ENCODE measurements at regions not wholly inside any gene's neighbourhood (a gene's known extent, or its start where the extent isn't known, plus 50 kb on each side); places are given as distances from the start of the nearest gene placed in this dataset.

DNA sequence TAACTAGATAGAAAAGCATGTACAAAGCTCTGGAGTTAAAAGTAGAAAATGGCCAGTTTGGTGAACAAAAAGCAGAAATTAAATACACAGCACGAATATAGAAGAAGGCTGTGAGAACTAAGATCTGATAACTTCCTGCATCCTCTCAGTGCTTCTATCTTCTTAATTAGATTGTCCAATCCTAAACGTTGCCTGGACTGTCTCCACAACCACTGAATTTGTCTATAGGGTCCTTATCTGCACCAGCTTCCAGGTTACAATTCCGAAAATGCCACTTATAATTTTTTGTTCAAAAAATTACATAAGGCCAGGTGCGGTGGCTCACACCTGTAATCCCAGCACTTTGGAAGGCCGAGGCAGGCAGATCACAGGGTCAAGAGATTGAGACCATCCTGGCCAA lies 626.3 kb downstream of the TBL1XR1 start:
- Mint-ChIP-seq H3K36me3 (no peaks in the 10 kb centered on the region), H3K4me3 (no peak overlapping the region), H3K27me3 (ENCODE audit: low read depth) (peaks cover 6% of the 10 kb centered on the region), H3K4me1 (peaks cover 16% of the 10 kb centered on the region), H3K27ac (no peak overlapping the region), H3K9me3 (peaks cover 4% of the 10 kb centered on the region; the same call in 1 of the 2 replicates)
- ChIA-PET CTCF (no interaction called here), POLR2A (no interaction called here)
- DNase-seq (ENCODE audit: low spot score) (no peak), ATAC-seq (no peak)
- TF ChIP-seq KAT7 (CRISPR knock-in tag; IDR thresholded peaks at IDR 0.05; ENCODE audit: borderline replicate concordance) = no peak
- TF ChIP-seq, protein P1, sequence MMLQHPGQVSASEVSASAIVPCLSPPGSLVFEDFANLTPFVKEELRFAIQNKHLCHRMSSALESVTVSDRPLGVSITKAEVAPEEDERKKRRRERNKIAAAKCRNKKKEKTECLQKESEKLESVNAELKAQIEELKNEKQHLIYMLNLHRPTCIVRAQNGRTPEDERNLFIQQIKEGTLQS (CRISPR knock-in tag; conservative IDR thresholded peaks at IDR 0.05) = no peak

DNA sequence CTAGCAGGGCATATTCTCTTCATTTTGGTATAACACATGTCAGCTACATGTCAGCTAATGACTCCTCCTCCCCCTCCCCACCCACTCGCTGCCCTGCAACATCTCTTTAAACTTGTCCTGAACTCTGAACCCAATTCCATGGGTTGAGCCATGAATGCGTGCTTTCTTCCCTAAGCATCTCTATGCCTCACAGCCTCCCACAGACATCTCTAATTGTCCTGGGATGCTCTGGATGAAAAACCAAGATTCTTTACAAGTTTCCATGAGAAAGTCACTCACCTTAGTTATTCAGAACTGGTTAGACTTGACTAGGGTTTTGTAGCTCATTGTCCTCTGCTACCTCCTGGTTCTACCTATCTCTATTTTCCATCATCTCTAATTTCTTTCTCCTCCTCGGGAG lies 629.1 kb downstream of the TBL1XR1 start:
- CTCF ChIA-PET = no interaction called here
- POLR2A ChIA-PET = no interaction called here
- H3K27me3 Mint-ChIP-seq (ENCODE audit: low read depth) = peaks cover 34% of the 10 kb centered on the region

More for the DNA sequence above, 629.1 kb downstream of the TBL1XR1 start:
- TF ChIP-seq JAZF1 (CRISPR knock-in tag; IDR thresholded peaks at IDR 0.05) = no peak
- TF ChIP-seq SMAD3 (CRISPR knock-in tag; IDR thresholded peaks at IDR 0.05; ENCODE audit: borderline replicate concordance) = no peak
- TF ChIP-seq FOXP4 (CRISPR knock-in tag; IDR thresholded peaks at IDR 0.05) = no peak
- TF ChIP-seq, protein P2, sequence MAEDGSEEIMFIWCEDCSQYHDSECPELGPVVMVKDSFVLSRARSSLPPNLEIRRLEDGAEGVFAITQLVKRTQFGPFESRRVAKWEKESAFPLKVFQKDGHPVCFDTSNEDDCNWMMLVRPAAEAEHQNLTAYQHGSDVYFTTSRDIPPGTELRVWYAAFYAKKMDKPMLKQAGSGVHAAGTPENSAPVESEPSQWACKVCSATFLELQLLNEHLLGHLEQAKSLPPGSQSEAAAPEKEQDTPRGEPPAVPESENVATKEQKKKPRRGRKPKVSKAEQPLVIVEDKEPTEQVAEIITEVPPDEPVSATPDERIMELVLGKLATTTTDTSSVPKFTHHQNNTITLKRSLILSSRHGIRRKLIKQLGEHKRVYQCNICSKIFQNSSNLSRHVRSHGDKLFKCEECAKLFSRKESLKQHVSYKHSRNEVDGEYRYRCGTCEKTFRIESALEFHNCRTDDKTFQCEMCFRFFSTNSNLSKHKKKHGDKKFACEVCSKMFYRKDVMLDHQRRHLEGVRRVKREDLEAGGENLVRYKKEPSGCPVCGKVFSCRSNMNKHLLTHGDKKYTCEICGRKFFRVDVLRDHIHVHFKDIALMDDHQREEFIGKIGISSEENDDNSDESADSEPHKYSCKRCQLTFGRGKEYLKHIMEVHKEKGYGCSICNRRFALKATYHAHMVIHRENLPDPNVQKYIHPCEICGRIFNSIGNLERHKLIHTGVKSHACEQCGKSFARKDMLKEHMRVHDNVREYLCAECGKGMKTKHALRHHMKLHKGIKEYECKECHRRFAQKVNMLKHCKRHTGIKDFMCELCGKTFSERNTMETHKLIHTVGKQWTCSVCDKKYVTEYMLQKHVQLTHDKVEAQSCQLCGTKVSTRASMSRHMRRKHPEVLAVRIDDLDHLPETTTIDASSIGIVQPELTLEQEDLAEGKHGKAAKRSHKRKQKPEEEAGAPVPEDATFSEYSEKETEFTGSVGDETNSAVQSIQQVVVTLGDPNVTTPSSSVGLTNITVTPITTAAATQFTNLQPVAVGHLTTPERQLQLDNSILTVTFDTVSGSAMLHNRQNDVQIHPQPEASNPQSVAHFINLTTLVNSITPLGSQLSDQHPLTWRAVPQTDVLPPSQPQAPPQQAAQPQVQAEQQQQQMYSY (CRISPR knock-in tag; IDR thresholded peaks at IDR 0.05) = no peak
- no peak for TF ChIP-seq MXD4 (CRISPR knock-in tag; IDR thresholded peaks at IDR 0.05; ENCODE audit: borderline replicate concordance)
- TF ChIP-seq MLX (CRISPR knock-in tag; IDR thresholded peaks at IDR 0.05) = no peak
- TF ChIP-seq, protein P3, sequence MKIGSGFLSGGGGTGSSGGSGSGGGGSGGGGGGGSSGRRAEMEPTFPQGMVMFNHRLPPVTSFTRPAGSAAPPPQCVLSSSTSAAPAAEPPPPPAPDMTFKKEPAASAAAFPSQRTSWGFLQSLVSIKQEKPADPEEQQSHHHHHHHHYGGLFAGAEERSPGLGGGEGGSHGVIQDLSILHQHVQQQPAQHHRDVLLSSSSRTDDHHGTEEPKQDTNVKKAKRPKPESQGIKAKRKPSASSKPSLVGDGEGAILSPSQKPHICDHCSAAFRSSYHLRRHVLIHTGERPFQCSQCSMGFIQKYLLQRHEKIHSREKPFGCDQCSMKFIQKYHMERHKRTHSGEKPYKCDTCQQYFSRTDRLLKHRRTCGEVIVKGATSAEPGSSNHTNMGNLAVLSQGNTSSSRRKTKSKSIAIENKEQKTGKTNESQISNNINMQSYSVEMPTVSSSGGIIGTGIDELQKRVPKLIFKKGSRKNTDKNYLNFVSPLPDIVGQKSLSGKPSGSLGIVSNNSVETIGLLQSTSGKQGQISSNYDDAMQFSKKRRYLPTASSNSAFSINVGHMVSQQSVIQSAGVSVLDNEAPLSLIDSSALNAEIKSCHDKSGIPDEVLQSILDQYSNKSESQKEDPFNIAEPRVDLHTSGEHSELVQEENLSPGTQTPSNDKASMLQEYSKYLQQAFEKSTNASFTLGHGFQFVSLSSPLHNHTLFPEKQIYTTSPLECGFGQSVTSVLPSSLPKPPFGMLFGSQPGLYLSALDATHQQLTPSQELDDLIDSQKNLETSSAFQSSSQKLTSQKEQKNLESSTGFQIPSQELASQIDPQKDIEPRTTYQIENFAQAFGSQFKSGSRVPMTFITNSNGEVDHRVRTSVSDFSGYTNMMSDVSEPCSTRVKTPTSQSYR (CRISPR knock-in tag; IDR thresholded peaks at IDR 0.05) = no peak
- TF ChIP-seq NR2C2 (CRISPR knock-in tag; IDR thresholded peaks at IDR 0.05) = no peak
- no peak for TF ChIP-seq ARID4B (CRISPR knock-in tag; IDR thresholded peaks at IDR 0.05; ENCODE audit: borderline replicate concordance)
- TF ChIP-seq ZBTB21 (CRISPR knock-in tag; IDR thresholded peaks at IDR 0.05; ENCODE audit: borderline replicate concordance) = no peak
- TF ChIP-seq IRF2 (CRISPR knock-in tag; IDR thresholded peaks at IDR 0.05; ENCODE audit: borderline replicate concordance, low read depth) = no peak
- TF ChIP-seq NR3C1 (CRISPR knock-in tag; conservative IDR thresholded peaks at IDR 0.05; ENCODE audit: low read depth) = no peak
- TF ChIP-seq IRF1 (CRISPR knock-in tag; IDR thresholded peaks at IDR 0.05) = no peak
- TF ChIP-seq ZNF671 (CRISPR knock-in tag; IDR thresholded peaks at IDR 0.05) = no peak
- Mint-ChIP-seq H3K27ac (no peak overlapping the region), H3K9me3 (peaks cover 27% of the 10 kb centered on the region), H3K4me1 (peaks cover 16% of the 10 kb centered on the region), H3K4me3 (no peak overlapping the region), H3K36me3 (peaks cover 23% of the 10 kb centered on the region)
- DNase-seq (ENCODE audit: low spot score) = no peak
- no peak for ATAC-seq

Measured in WTC11 (cell line).